ENCODE measurements at regions not wholly inside any gene's neighbourhood (a gene's known extent, or its start where the extent isn't known, plus 50 kb on each side); places are given as distances from the start of the nearest gene placed in this dataset.
A peak's percentile ranks its signal among the peaks of the same experiment; 100 is the strongest.

GRCh38 chr9:36768677-36769076 lies 196.0 kb downstream of the MELK start:
- no peak for TF ChIP-seq CTCF (IDR thresholded peaks at IDR 0.05; ENCODE audit: low read depth, low read length)
- H3K4me3 ChIP-seq (replicated peaks in 1 of 2; ENCODE audit: low read depth in 2 of 2, low read length in 2 of 2), result no peak overlapping the region
- no peak for DNase-seq (ENCODE audit: low read depth in 2 of 2)

- no peak for TF ChIP-seq CTCF (IDR thresholded peaks at IDR 0.05; ENCODE audit: low read depth, low read length)
- no peak for DNase-seq (ENCODE audit: low read depth in 2 of 2)
- no peak overlapping the region for H3K4me3 ChIP-seq (replicated peaks in 1 of 2; ENCODE audit: low read depth in 2 of 2, low read length in 2 of 2)
Observed at GRCh38 chr9:36770025-36770424, 197.3 kb downstream of the MELK start.

- DNase-seq (ENCODE audit: low read depth in 2 of 2), result peak; percentile 14 to 27
- no peak overlapping the region for H3K4me3 ChIP-seq (replicated peaks in 1 of 2; ENCODE audit: low read depth in 2 of 2, low read length in 2 of 2)
- TF ChIP-seq CTCF (IDR thresholded peaks at IDR 0.05; ENCODE audit: low read depth, low read length), result no peak
Observed at GRCh38 chr9:36772449-36773403, 200.0 kb downstream of the MELK start.

GRCh38 chr9:36778682-36779081 lies 206.0 kb downstream of the MELK start:
- no peak overlapping the region for H3K4me3 ChIP-seq (replicated peaks in 1 of 2; ENCODE audit: low read depth in 2 of 2, low read length in 2 of 2)
- no peak for TF ChIP-seq CTCF (IDR thresholded peaks at IDR 0.05; ENCODE audit: low read depth, low read length)
- no peak for DNase-seq (ENCODE audit: low read depth in 2 of 2)

GRCh38 chr9:36779582-36779981 lies 206.9 kb downstream of the MELK start:
- no peak for TF ChIP-seq CTCF (IDR thresholded peaks at IDR 0.05; ENCODE audit: low read depth, low read length)
- no peak overlapping the region for H3K4me3 ChIP-seq (replicated peaks in 1 of 2; ENCODE audit: low read depth in 2 of 2, low read length in 2 of 2)
- DNase-seq (ENCODE audit: low read depth in 2 of 2), result peak in 1 of 2 donors; percentile 7

GRCh38 chr9:36780186-36780585 lies 207.5 kb downstream of the MELK start:
- no peak for TF ChIP-seq CTCF (IDR thresholded peaks at IDR 0.05; ENCODE audit: low read depth, low read length)
- H3K4me3 ChIP-seq (replicated peaks in 1 of 2; ENCODE audit: low read depth in 2 of 2, low read length in 2 of 2), result no peak overlapping the region
- DNase-seq (ENCODE audit: low read depth in 2 of 2), result peak in 1 of 2 donors; percentile 5

All from cardiac fibroblast (primary cell).